ENCODE measurements at regions not wholly inside any gene's neighbourhood (a gene's known extent, or its start where the extent isn't known, plus 50 kb on each side); places are given as distances from the start of the nearest gene placed in this dataset.

DNA sequence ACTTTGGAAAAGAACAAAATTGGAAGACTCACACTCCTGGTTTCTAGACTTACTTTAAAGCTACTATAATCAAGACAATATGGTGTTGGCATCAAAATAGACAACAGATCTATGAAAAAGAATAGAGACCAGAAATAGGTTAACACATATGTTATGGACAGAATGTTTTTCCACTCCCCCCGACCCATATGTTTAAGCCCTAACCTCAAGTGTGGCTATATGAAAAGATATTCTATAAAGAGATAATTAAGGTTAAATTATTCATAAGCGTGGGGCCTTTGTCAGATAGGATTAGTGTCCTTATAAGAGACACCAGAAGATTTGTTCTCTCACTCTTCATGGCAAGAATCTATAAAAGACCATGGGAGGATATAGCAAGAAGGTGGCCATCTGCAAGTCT lies 440.0 kb downstream of the AASDHPPT start (continued):
- TF ChIP-seq, protein P1, sequence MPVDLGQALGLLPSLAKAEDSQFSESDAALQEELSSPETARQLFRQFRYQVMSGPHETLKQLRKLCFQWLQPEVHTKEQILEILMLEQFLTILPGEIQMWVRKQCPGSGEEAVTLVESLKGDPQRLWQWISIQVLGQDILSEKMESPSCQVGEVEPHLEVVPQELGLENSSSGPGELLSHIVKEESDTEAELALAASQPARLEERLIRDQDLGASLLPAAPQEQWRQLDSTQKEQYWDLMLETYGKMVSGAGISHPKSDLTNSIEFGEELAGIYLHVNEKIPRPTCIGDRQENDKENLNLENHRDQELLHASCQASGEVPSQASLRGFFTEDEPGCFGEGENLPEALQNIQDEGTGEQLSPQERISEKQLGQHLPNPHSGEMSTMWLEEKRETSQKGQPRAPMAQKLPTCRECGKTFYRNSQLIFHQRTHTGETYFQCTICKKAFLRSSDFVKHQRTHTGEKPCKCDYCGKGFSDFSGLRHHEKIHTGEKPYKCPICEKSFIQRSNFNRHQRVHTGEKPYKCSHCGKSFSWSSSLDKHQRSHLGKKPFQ (tag by site-specific recombination; IDR thresholded peaks at IDR 0.05) = no peak
- no peak for TF ChIP-seq ZNF558 (tag by site-specific recombination; IDR thresholded peaks at IDR 0.05)
- no peak for TF ChIP-seq ZNF610 (tag by site-specific recombination; IDR thresholded peaks at IDR 0.05; ENCODE audit: borderline replicate concordance)
- TF ChIP-seq ZNF629 (tag by site-specific recombination; IDR thresholded peaks at IDR 0.05) = no peak
- TF ChIP-seq ZFP37 (tag by site-specific recombination; IDR thresholded peaks at IDR 0.05) = no peak
- TF ChIP-seq MEIS1 (CRISPR knock-in tag; IDR thresholded peaks at IDR 0.05; ENCODE audit: borderline replicate concordance) = no peak
- TF ChIP-seq, protein P2, sequence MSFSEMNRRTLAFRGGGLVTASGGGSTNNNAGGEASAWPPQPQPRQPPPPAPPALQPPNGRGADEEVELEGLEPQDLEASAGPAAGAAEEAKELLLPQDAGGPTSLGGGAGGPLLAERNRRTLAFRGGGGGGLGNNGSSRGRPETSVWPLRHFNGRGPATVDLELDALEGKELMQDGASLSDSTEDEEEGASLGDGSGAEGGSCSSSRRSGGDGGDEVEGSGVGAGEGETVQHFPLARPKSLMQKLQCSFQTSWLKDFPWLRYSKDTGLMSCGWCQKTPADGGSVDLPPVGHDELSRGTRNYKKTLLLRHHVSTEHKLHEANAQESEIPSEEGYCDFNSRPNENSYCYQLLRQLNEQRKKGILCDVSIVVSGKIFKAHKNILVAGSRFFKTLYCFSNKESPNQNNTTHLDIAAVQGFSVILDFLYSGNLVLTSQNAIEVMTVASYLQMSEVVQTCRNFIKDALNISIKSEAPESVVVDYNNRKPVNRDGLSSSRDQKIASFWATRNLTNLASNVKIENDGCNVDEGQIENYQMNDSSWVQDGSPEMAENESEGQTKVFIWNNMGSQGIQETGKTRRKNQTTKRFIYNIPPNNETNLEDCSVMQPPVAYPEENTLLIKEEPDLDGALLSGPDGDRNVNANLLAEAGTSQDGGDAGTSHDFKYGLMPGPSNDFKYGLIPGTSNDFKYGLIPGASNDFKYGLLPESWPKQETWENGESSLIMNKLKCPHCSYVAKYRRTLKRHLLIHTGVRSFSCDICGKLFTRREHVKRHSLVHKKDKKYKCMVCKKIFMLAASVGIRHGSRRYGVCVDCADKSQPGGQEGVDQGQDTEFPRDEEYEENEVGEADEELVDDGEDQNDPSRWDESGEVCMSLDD (tag by site-specific recombination; IDR thresholded peaks at IDR 0.05) = no peak
- TF ChIP-seq, protein P3, sequence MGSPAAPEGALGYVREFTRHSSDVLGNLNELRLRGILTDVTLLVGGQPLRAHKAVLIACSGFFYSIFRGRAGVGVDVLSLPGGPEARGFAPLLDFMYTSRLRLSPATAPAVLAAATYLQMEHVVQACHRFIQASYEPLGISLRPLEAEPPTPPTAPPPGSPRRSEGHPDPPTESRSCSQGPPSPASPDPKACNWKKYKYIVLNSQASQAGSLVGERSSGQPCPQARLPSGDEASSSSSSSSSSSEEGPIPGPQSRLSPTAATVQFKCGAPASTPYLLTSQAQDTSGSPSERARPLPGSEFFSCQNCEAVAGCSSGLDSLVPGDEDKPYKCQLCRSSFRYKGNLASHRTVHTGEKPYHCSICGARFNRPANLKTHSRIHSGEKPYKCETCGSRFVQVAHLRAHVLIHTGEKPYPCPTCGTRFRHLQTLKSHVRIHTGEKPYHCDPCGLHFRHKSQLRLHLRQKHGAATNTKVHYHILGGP (tag by site-specific recombination; IDR thresholded peaks at IDR 0.05) = no peak
- no peak for TF ChIP-seq ZFHX2 (tag by site-specific recombination; conservative IDR thresholded peaks at IDR 0.05)

DNA sequence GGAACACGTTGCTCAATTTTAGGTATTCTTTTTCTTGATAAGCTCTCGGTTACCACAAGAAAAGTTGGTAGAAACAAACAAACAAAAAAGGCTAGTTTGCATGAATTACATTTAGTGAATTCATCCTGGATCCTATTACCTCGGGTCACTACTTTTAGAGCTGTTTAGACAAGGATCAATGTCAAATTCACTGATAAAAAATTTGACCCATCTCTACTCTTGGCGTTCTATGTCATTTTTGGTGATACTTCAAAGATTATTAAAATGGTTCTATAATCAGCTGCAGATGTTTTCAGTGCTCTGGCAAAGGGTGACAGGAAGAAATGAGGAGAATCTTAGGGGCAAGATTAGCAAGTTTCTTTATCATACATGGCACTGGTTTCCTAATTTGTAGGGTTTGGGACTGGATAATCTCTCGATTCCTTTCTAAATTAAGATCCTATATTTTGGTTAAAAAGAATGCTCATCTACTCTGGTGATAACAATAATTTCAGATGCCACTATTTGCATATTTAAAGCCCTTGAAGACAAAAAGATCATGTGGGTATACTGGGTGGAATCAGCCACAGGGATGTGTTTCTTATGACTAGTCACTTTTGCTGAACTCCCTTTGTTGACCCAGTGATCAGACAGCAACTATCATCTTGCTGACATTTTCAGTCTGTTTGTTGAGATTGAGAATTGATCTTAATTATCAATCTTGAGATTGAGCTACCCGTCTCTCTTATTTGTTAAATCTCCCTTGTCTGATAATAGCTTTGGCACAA lies 442.9 kb downstream of the AASDHPPT start:
- ChIA-PET CTCF (interaction anchor here (0.6 kb wide), 1 partner anchor 24 kb away, joined by 3 read pairs; no protein-coding TSS in a partner anchor), POLR2A (no interaction called here)
- H3K9me3 ChIP-seq (ENCODE audit: control insufficient read depth, insufficient read depth, low read depth, low read length) = no peaks in the 10 kb centered on the region
- TF ChIP-seq ZSCAN23 (tag by site-specific recombination; IDR thresholded peaks at IDR 0.05) = no peak
- TF ChIP-seq ZNF221 (tag by site-specific recombination; IDR thresholded peaks at IDR 0.05; ENCODE audit: borderline replicate concordance) = no peak
- TF ChIP-seq, protein P4, sequence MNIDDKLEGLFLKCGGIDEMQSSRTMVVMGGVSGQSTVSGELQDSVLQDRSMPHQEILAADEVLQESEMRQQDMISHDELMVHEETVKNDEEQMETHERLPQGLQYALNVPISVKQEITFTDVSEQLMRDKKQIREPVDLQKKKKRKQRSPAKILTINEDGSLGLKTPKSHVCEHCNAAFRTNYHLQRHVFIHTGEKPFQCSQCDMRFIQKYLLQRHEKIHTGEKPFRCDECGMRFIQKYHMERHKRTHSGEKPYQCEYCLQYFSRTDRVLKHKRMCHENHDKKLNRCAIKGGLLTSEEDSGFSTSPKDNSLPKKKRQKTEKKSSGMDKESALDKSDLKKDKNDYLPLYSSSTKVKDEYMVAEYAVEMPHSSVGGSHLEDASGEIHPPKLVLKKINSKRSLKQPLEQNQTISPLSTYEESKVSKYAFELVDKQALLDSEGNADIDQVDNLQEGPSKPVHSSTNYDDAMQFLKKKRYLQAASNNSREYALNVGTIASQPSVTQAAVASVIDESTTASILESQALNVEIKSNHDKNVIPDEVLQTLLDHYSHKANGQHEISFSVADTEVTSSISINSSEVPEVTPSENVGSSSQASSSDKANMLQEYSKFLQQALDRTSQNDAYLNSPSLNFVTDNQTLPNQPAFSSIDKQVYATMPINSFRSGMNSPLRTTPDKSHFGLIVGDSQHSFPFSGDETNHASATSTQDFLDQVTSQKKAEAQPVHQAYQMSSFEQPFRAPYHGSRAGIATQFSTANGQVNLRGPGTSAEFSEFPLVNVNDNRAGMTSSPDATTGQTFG (tag by site-specific recombination; IDR thresholded peaks at IDR 0.05; ENCODE audit: borderline replicate concordance) = no peak
- TF ChIP-seq, protein P5, sequence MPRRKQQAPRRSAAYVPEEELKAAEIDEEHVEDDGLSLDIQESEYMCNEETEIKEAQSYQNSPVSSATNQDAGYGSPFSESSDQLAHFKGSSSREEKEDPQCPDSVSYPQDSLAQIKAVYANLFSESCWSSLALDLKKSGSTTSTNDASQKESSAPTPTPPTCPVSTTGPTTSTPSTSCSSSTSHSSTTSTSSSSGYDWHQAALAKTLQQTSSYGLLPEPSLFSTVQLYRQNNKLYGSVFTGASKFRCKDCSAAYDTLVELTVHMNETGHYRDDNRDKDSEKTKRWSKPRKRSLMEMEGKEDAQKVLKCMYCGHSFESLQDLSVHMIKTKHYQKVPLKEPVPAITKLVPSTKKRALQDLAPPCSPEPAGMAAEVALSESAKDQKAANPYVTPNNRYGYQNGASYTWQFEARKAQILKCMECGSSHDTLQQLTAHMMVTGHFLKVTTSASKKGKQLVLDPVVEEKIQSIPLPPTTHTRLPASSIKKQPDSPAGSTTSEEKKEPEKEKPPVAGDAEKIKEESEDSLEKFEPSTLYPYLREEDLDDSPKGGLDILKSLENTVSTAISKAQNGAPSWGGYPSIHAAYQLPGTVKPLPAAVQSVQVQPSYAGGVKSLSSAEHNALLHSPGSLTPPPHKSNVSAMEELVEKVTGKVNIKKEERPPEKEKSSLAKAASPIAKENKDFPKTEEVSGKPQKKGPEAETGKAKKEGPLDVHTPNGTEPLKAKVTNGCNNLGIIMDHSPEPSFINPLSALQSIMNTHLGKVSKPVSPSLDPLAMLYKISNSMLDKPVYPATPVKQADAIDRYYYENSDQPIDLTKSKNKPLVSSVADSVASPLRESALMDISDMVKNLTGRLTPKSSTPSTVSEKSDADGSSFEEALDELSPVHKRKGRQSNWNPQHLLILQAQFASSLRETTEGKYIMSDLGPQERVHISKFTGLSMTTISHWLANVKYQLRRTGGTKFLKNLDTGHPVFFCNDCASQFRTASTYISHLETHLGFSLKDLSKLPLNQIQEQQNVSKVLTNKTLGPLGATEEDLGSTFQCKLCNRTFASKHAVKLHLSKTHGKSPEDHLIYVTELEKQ (tag by site-specific recombination; IDR thresholded peaks at IDR 0.05; ENCODE audit: borderline replicate concordance) = no peak
- TF ChIP-seq ZNF10 (tag by site-specific recombination; IDR thresholded peaks at IDR 0.05) = no peak
- no peak for TF ChIP-seq ZNF132 (tag by site-specific recombination; IDR thresholded peaks at IDR 0.05; ENCODE audit: borderline replicate concordance)
- no peak for TF ChIP-seq GLI2 (tag by site-specific recombination; IDR thresholded peaks at IDR 0.05; ENCODE audit: borderline replicate concordance, low read depth)
- no peak for TF ChIP-seq TRIM28 (IDR thresholded peaks at IDR 0.05; ENCODE audit: borderline replicate concordance, low read length)
- TF ChIP-seq ZFP69B (tag by site-specific recombination; IDR thresholded peaks at IDR 0.05) = no peak
- no peak for TF ChIP-seq ZNF174 (tag by site-specific recombination; IDR thresholded peaks at IDR 0.05)
- TF ChIP-seq ZIC2 (tag by site-specific recombination; IDR thresholded peaks at IDR 0.05) = no peak
- no peak for TF ChIP-seq SALL2 (tag by site-specific recombination; IDR thresholded peaks at IDR 0.05; ENCODE audit: borderline replicate concordance)
- TF ChIP-seq, protein P6, sequence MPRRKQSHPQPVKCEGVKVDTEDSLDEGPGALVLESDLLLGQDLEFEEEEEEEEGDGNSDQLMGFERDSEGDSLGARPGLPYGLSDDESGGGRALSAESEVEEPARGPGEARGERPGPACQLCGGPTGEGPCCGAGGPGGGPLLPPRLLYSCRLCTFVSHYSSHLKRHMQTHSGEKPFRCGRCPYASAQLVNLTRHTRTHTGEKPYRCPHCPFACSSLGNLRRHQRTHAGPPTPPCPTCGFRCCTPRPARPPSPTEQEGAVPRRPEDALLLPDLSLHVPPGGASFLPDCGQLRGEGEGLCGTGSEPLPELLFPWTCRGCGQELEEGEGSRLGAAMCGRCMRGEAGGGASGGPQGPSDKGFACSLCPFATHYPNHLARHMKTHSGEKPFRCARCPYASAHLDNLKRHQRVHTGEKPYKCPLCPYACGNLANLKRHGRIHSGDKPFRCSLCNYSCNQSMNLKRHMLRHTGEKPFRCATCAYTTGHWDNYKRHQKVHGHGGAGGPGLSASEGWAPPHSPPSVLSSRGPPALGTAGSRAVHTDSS (tag by site-specific recombination; IDR thresholded peaks at IDR 0.05) = no peak
- no peak for TF ChIP-seq ZNF37A (tag by site-specific recombination; IDR thresholded peaks at IDR 0.05)

More for the DNA sequence above, 442.9 kb downstream of the AASDHPPT start:
- H3K36me3 ChIP-seq (ENCODE audit: control insufficient read depth in 2 of 2, insufficient read depth in 1 of 2, low read length in 2 of 2) = no peaks in the 10 kb centered on the region
- H3K4me3 ChIP-seq (ENCODE audit: low read depth, low read length) = no peak overlapping the region
- H3K27ac ChIP-seq (ENCODE audit: extremely low read depth, low read depth, low read length) = no peak overlapping the region
- no peaks in the 10 kb centered on the region for H3K4me1 ChIP-seq (ENCODE audit: control insufficient read depth, insufficient read depth, low read length)

Measured in HEK293 (cell line).